ENCODE measurements at regions not wholly inside any gene's neighbourhood (a gene's known extent, or its start where the extent isn't known, plus 50 kb on each side); places are given as distances from the start of the nearest gene placed in this dataset.
"Not testable (repeated sequence)": the region's sequence is repeated elsewhere in the genome, so short reads cannot be mapped to it uniquely, and the experiment has no call there.

GRCh38 chr3:35305406-35305805 lies 333.9 kb upstream of the ARPP21 start:
- H3K4me3 ChIP-seq (ENCODE audit: low read length), result no peak overlapping the region
- TF ChIP-seq CTCF (conservative IDR thresholded peaks at IDR 0.05; ENCODE audit: low read length), result no peak
- DNase-seq (ENCODE audit: low read depth), result no peak

GRCh38 chr3:35307296-35307695 lies 332.0 kb upstream of the ARPP21 start:
- TF ChIP-seq CTCF (conservative IDR thresholded peaks at IDR 0.05; ENCODE audit: low read length), result no peak

DNA sequence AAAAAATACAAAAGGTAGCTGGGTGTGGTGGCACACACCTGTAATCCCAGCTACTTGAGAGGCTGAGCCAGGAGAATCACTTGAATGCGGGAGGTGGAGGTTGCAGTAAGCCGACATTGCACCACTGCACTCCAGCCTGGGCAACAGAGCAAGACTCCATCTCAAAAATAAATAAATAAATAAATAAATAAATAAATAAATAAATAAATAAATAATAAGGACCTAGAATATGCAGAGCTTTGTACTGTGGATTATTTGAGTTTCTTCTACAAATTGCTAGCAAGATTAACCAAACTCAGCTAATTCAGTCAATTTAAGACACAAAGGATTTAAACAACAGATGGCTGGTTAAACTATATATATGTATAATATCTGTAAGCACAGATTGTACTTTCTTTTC lies 322.5 kb upstream of the ARPP21 start:
- DNase-seq (ENCODE audit: low read depth); H3K4me3 ChIP-seq (ENCODE audit: low read length): not testable (repeated sequence)

More at GRCh38 chr3:35307296-35307695, 332.0 kb upstream of the ARPP21 start:
- DNase-seq (ENCODE audit: low read depth), result no peak
- H3K4me3 ChIP-seq (ENCODE audit: low read length), result no peak overlapping the region

GRCh38 chr3:35320646-35321407 lies 318.5 kb upstream of the ARPP21 start:
- TF ChIP-seq CTCF (conservative IDR thresholded peaks at IDR 0.05; ENCODE audit: low read length), result no peak

GRCh38 chr3:35322070-35322469 lies 317.3 kb upstream of the ARPP21 start:
- no peak for TF ChIP-seq CTCF (conservative IDR thresholded peaks at IDR 0.05; ENCODE audit: low read length)

More at GRCh38 chr3:35320646-35321407, 318.5 kb upstream of the ARPP21 start:
- no peak overlapping the region for H3K4me3 ChIP-seq (ENCODE audit: low read length)
- DNase-seq (ENCODE audit: low read depth), result no peak

DNA sequence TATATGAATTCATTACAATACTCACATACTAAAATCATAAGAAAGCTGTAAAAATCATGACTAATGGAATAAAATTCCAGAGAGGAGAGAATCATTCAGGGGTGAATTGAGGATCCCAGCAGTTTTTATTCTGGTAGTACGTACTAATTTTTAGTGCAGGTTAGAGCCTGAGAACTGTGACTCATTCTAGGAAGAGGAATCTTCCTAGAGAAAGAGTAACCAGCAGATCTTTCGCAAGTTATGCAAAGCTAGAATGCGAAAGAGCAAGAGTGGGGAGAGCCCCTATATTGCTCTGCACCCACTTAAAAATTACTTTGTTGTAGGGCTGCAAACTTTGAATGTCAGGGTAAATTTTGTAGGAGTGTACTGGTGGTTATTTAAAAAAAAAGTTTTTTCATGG lies 303.6 kb upstream of the ARPP21 start:
- no peak overlapping the region for H3K4me3 ChIP-seq (ENCODE audit: low read length)
- no peak for TF ChIP-seq CTCF (conservative IDR thresholded peaks at IDR 0.05; ENCODE audit: low read length)
- no peak for DNase-seq (ENCODE audit: low read depth)

More at GRCh38 chr3:35322070-35322469, 317.3 kb upstream of the ARPP21 start:
- no peak overlapping the region for H3K4me3 ChIP-seq (ENCODE audit: low read length)
- DNase-seq (ENCODE audit: low read depth), result no peak

- no peak for TF ChIP-seq CTCF (conservative IDR thresholded peaks at IDR 0.05; ENCODE audit: low read length)
- H3K4me3 ChIP-seq (ENCODE audit: low read length), result no peak overlapping the region
- no peak for DNase-seq (ENCODE audit: low read depth)
Measured at GRCh38 chr3:35336601-35337000, 302.7 kb upstream of the ARPP21 start.

Measured in AG10803 (cell line).